ENCODE measurements at regions not wholly inside any gene's neighbourhood (a gene's known extent, or its start where the extent isn't known, plus 50 kb on each side); places are given as distances from the start of the nearest gene placed in this dataset.

DNA sequence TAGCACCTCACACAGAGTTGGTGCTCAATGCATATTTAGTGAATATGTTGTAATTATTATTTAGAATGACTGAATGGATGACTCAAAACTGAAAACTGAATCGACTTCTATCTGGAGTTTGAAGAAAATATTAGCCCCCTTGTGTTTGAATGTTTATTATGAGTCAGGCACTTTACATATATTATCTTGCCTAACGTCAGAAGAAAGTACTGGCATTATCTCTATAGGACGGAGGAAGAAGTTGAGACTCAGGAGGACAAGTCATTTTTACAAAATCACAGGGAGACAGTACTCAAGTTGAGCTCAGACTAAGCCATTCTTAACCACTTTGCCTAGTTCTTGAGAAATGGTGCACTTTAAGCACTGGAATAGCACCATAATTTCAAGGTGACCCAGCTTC lies 684.0 kb downstream of the UTRN start:
- TF ChIP-seq, protein P1, sequence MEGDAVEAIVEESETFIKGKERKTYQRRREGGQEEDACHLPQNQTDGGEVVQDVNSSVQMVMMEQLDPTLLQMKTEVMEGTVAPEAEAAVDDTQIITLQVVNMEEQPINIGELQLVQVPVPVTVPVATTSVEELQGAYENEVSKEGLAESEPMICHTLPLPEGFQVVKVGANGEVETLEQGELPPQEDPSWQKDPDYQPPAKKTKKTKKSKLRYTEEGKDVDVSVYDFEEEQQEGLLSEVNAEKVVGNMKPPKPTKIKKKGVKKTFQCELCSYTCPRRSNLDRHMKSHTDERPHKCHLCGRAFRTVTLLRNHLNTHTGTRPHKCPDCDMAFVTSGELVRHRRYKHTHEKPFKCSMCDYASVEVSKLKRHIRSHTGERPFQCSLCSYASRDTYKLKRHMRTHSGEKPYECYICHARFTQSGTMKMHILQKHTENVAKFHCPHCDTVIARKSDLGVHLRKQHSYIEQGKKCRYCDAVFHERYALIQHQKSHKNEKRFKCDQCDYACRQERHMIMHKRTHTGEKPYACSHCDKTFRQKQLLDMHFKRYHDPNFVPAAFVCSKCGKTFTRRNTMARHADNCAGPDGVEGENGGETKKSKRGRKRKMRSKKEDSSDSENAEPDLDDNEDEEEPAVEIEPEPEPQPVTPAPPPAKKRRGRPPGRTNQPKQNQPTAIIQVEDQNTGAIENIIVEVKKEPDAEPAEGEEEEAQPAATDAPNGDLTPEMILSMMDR (IDR thresholded peaks at IDR 0.05; ENCODE audit: low read length): no peak
- no peak for TF ChIP-seq EZH2 (IDR thresholded peaks at IDR 0.05; ENCODE audit: borderline replicate concordance, low read length)

Measured in OCI-LY1 (cell line).